COLO829 (cell line): ENCODE measurements at regions not wholly inside any gene's neighbourhood (a gene's known extent, or its start where the extent isn't known, plus 50 kb on each side); places are given as distances from the start of the nearest gene placed in this dataset.

Experiments used
- DNase-seq: peaks from one replicate; pipeline ENCODE4 v3.0.0; 2012; ENCODE audit warnings: low spot score

DNA sequence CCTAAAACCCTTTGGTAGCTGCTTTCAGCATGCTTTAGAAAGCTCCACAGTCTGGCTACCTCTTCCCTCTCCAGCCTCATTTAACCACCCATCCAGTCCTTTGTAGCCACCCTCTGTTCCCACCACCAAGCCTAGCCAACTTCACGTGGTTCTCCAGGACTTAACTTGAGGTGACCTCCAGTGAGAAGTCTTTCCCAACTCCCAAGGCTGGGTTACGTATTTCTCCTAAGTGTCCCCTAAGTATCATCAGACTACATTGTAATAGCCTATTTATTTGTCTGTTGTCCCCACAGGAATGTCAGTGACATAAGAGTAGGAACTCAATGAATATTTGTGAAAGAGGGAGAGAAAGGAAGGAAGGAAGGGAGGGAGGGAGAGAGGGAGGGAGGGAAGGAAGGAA is 431.9 kb upstream of the JARID2 start:
- no peak for DNase-seq

DNA sequence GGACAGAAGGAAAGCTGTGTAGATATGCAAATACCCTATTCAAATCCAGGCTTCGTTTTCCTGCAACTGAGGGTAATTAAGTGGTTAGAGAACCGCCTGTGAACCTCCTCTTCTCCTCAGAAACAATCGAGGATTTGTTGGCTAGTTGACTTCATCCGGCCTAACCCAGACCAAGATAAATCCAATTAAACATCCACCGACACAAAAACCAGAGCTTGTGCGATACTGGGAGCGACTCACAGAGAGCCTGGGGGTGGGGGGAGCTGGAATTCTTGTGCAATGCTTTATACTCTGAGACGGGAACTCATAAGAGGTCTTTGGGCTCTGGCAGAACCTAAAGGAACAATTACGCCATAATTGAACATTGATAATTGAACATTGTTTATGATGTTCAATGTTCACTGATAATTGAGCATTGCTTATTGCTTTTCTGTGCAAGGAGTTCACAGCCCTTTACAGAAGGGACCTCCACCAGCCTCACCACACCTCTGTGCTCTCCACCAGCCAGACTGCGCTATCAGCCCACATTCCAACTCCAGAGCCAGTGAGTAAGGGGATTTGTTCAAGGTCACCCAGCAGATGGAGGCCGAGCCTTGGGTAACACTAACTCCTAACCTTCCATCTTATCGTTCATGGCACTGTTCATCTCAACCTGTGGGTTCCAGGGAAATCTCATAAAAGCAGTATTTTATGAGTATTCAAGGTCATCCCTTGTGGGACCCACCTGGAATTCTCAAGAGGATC is 429.6 kb upstream of the JARID2 start:
- peak; percentile 98 for DNase-seq

DNA sequence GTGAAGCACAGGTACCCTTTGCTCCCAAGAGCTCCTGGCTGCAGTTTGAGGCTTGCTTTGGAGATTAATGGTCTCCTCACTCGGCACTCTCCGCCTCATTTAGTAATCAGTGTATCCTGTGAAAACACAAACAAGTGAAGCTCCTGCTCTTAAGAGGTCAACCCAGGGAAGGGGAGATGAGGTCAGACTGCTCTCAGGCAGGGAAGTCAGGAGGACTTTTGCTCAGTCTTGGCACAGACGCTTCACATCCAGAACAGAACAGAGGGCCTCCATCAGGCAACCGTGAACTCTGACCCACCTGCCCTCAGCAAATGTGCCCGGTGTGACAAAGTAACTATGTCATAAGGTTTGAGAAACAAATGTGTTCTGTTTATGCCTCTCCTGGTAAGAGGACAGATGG is 428.8 kb upstream of the JARID2 start:
- no peak for DNase-seq

DNA sequence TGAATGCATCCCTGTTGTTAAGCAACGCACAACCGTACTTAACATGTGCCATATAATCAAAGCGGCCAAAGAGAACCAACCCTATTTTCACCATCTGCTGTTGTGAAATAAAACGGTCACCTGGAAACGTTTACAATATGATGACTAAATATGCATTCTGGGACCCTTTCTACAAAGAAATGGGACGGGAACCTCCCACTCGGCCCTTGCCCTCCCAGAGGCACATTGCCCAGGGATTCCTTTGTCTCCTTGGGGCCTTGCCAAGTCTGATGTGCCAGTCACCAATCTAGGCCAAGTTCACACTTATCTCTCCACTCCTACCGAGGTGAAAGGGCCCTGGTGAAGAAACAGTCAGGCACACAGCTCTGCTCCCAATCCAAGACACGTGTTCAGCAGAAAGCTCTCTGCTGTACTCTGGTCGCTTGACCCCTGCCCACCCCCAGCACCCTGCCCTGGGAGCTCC is 427.4 kb upstream of the JARID2 start:
- DNase-seq: no peak

DNA sequence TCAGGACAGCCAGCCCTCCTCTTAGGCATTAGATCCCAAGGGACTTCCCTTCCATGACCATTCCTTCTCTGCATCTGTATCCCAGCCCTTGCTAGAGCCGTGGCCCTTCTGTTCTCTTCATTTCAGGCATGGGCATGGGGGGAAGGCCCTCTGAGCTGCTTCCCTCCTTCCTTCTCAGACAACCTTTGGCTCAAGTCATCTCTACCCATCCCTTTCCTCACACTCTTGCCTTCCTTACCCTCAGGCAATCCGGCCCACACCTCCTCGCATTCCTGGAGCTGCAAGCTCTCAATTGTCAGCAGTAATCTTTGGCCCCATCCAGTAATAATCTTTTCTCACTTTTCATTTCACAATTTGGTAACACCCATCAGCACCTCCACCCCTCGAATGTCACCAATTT is 426.9 kb upstream of the JARID2 start:
- no peak for DNase-seq

DNA sequence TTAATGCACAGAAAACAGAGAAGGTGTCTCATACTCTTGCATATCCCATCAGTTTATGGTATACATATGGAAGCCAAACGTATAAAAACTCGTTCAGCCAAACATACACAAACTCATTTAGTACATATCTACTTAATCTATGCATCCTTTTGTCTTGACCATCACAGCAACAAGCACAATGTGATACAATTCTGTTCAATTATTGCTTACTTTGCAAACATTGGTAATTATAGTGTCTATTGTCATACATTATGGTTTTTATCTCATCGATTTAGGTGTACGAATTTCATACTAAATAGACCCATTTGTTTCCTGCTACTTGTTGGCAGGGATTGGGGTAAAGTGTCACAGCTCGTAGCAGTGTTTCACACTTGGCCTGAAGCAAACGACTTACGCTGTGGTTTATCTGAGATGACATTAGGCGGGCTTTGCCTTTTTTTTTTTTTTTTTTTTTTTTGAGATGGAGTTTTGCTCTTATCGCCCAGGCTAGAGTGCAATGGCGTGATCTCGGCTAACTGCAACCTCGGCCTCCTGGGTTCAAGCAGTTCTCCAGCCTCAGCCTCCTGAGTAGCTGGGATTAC is 425.9 kb upstream of the JARID2 start:
- no peak for DNase-seq

DNA sequence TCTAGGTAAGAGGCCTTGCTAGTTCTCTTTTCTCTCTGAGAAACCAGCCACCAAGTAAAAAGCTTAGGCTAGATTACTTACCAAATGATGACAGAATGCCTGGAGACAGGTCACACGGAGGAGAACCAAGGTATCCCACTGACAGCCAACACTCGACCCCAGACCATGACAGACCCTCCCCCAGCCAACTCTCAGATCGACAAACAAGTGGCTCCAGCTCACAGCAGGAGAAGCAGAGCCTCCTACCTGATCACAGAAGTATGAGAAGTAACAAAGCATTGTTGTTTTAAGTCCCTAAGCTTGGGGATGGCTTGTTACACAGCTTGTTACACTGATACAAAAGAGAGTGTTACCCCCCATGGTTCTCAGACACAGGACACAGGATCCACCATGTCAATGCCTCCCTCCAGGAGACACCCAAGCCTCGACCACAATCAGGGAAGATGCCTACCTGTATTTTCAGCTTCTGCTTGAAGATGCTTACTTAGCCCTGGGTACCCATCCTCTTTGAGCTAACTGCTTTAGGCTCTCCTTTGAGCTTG is 423.8 kb upstream of the JARID2 start:
- no peak for DNase-seq

DNA sequence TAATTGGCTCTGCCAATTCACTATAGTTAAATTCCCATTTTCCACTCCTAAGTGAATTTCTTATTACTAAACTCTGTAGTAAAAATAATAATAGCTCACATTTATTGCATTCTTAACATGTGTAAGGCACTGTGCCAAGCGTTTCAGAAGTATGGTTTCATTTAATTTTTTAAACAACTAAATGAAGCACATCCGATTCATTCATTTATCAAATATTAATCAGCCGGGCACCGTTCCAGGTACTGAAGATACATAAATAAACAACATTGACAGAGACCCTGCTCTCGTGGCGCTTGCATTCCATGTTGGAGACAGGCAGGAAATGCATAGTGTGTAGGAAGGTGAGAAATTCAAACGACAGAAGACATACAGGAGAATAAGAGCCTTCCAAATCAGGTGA is 423.2 kb upstream of the JARID2 start:
- DNase-seq: no peak

DNA sequence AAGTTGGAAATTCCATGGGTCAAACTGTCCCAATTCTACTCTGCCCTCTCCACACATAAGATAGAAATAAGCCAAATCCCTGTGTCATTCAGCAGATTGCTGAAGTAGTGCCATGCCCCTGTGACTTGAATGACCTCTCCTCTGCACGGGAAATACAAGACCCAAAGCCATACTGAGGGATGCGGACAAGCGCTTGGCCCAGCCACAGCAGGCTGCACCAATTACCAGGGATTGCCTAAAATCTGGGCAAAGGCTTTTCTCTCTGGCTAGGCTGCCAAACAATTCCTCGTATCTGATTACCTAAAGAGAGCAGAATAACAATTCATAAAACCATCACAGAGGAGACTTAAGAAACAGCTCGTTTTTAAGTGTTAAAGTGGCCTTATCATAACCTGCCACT is 421.8 kb upstream of the JARID2 start:
- no peak for DNase-seq

DNA sequence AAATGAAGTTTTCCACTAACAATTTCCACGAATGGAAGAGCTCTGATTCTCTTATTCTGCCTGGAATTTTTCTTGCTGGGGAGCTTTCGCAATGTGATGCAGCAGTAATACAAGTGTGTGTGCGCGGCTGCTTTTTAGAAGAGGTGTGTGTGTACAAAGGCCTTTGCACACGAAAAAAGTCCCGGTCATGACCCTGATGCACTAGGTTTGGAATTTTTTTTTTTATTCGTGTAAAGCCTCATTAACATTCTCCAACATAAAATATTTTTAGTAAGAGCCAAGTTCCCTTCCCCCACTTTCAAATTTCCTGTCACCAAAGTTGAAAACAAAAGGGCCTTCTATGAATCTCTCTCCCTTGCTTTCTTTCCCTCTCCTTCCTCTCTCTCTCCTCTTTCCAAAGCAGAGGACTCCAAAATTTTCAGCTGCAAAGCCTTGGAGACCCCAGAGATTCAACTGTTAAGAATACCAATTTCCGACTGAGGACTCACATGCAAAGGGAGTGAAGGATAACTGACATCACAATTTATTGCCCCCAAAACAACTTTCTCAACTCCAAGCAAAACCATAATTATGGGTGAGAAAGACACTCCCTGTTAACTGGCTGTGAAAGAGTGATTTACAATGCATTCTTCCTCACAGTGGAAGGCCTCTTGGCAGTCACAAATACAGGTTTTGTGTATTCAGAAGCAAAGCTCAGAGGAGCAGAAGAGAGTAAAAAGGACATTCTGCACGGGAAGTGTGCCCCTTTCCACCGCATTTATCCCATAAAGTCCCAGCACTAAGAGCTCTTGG is 421.2 kb upstream of the JARID2 start:
- peak; percentile 72 for DNase-seq

DNA sequence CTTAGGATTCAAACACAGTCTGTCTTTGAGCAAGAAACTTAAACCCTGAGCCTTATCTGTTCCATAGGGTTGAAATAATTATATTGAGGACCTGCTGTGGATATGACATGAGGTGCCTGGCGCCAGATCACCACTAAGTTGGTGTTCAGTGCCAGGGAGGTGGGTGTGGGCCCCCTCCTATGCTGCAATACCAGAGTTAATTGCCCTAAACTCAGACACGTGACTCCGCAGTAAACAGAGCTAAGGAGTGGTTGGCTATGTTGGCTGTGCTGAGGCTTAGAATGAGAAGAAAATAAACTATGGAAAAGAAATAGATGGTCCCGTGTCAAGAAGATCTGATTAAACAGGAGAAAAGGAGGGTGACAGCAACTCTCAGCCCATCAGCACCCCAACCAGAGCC is 419.4 kb upstream of the JARID2 start:
- no peak for DNase-seq

DNA sequence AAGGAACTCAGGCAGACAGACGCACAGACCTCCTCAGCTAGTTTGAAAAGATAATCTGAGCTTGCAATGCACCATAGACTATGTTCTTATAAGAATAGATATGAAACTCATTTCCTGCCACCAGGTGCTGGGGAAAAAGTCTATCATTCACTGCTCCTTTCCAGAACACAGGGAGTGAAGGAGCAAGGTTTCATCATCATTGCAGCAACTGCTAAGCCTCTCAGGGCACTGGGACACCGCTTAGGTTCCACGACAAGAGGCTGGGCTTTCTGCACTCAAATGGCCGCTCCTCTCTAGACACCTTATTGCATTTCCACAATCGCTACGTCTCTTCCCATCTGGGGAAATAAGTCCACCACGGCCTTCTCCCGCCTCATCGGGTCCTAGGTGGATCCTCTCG is 418.5 kb upstream of the JARID2 start:
- DNase-seq: no peak

DNA sequence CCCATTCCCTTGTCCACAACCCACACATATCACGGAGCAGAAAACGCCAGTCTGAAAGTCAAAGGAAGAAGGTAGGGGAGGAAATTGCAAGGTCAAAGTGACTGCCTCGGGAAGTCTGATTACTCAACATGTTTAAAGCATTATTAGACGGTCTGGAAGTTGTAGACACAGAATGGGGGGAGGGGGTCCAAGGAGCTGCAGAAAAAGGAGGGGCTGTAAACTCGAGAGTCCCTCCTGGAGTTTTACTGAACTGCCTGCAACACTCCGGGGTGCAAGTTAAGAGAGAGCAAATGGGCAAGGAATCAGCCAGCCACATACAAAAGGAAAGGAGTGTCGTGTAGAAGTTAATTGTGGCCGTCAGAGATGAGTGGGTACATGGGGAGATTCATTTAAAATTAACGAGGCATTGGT is 417.7 kb upstream of the JARID2 start:
- no peak for DNase-seq

DNA sequence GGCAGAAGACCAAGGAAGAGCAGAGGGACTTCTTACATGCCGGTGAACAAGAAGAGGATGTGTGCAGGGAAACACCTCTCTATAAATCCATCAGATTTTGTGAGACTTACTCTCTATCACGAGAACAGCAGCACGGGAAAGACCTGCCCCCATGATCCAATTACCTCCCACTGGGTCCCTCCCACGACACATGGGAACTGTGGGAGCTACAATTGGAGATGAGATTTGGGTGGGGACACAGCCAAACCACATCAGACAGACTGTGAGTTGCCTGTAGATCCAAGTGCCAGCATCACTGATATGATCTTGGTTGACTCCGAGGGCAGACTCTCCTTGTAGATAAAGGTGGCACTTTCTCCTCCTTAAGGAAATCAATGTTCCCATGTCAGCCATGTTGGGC is 414.8 kb upstream of the JARID2 start:
- DNase-seq: no peak

DNA sequence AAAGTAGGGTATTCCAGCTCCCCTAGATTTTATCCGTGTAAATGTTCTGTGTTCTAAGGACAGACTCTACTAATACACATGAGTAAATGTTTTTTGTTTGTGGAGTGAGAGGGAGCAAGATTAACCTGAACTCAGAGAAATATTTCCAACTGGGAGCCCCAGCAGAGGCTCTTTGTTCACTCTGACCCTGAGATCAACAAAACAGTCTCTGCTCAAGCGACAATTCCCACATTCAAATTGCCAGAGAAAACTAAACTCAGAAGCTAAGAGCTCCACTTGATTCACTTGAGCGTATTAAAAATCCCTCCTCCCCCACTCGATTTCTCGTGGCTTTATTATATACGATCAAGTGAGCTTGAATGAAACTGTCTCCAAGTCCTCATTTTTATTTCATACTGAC is 413.9 kb upstream of the JARID2 start:
- no peak for DNase-seq

DNA sequence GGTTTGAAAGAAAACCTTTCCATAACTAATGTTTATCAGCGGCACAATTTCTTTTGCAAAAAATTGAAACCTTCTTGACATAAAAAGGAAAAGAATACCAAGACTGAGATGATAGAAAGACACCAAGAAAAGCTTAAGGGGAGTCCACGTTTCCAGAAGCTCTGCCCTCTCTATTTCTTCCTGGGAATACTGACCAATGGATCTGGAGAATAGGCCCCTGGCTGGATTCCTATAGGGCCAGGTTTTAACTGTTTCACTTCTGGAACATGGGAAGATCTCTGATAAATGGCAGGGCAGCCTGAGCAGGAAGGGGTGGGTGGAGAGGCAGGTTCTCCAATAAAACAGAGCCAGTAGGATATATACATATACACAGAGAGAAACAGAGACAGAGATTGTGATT is 413.4 kb upstream of the JARID2 start:
- no peak for DNase-seq

DNA sequence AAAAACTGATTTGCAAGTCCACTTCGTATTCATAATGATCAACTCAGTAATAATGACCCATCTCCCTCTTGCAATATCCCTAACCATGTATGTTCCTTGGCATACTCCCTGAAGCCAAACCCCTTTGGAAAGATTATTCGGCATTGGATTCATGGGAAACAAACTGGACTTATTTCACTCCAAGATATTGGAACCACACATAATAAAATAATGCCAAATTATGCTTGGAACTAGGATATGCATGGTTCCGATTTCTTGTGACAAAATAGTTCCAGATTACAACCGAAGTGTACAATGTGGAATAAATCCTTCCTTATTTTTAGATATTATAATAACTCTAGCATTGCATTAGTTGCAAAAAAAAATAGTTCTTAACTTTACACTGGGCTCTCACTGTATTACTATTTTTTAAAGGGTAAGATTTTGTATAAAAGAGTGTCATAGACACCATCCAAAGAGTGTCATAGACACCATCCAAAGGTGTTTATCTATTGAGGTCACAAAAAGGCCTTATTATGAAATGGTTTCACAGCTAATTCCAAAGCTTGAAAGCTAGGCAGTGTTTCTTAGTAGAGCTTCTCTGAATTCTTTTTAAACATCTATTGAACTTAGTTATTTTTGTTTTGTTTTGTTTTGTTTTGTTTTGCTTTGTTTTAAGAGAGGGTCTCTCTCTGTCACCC is 410.9 kb upstream of the JARID2 start:
- no peak for DNase-seq

DNA sequence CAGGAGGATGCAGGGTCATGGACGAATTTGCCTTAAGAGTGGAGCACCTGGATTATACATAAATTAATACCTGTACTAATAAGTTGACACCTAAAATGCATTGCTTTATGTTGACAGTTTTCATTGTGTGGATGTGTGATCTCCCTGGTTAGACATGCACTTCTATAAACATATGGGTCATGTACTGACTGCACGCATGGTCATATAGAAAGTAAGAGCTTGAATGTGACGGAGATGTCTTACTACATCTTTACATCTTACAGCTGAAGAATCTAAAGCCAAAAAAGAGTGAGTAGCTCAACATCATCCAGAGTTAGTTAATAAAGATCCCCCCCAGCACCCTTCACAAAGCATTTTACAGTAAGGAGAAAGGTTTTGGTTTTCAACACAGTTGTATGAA is 408.4 kb upstream of the JARID2 start:
- no peak for DNase-seq

DNA sequence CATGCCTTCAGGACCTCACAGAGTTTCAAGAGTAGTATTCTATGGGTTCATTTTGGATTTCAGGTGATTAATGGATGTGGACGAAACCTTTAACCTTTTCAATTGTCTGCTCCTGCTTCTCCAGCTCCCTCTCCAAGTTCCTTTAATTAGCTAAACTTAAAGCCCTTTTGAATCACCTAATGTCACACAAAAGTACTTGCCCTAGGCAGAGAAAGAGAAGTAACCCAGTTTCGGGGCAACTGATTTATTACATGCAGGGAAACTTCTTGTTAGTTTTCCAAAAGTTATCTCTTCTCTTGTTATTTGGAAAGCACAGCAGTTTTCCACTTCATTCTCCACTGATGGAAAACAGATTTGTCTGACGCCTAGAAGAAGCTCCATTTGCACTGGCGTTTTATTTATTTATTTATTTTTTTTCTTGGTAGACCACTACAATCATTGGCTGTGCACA is 407.7 kb upstream of the JARID2 start:
- no peak for DNase-seq

DNA sequence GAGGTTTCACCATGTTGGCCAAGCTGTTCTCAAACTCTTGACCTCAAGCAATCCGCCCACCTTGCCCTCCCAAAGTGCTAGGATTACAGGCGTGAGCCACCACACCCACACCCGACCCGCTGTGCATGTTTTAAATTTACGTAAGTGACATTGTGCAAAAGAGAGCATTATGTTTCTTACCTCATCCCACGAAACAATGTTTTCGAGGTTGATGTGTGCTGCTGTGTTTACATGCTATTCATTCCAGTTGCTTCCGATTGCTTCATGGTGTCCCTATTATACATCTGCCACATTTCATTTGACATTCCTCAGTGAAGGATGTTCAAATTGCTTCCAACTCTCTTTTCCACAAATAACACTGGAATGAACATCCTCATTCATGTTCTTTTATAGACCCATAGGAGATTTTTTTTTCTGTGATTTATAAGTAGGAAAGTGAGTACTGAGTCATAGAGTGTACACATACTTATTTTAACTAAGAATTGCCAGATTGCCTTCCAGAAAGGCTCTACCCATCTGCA is 403.9 kb upstream of the JARID2 start:
- DNase-seq: peak; percentile 60

DNA sequence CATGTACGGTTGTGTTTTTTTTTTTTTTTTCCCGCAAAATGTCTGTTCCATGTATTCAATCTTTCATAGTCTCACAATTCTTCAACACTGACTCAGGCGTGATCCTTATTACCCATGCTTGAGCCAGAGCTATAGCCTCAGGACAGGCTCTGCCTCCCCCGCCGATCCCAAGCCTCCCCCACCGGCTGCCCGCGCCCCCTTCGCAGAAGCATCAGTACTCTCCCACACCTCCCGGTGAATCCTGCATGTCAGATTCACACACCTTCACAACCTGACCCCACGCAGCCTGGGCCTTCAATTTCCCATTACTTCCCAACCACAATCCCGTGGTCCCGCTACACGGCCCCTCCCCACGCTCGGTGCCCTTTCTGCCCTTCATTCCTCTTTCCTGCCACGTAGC is 401.5 kb upstream of the JARID2 start:
- no peak for DNase-seq

DNA sequence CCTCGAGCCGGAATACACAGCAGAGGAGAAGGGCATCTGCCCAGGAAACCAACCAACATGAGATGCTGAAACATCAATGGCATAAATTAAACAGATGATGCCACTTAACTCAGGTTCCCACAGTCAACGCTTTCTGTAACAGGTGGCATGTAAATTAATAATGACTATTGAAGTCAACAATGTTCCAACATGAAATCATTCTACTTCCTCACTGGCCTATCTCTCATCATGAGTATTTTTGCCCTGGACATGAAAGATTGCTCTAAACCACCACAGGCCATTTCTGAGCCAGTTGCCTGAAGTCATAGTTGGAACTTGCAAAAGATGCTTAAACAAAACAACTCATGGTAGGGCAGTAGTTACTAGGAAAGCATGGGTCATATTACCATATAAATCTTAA is 397.9 kb upstream of the JARID2 start:
- no peak for DNase-seq
